ENCODE measurements at regions not wholly inside any gene's neighbourhood (a gene's known extent, or its start where the extent isn't known, plus 50 kb on each side); places are given as distances from the start of the nearest gene placed in this dataset.

DNA sequence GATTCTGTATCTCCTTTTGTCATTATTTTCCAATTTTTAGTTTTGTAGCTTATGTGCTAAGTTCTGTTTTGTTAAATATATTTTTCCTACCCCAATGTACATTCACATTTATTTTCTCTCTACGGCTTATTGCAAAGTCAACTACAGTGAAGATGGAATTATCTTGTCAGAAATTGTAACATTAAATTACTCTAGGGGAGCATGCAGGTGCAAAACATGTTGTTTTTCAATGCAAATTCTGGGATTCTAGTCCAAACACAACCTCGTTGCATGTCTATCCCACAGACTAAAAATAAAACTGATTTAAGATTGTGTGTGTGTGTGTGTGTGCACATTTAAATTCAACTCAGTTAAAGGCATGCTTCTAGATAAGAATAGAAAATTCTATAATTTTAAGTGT, 529.1 kb upstream of the POM121L12 start:
- 59% methylated on average over 2 of the region's 2 CpGs; no CpG with 5 or more reads in 1 of the 2 experiments for WGBS, 2 experiments (ENCODE audit: extremely low coverage in 1 of 2, insufficient coverage in 1 of 2, insufficient read length in 1 of 2, insufficient replicate concordance in 2 of 2, low coverage in 1 of 2, low lambda C conversion rate in 2 of 2, missing lambda C conversion rate in 1 of 2)
- POLR2A ChIA-PET (ENCODE audit: partially characterized antibody), result no interaction called here
- Histone ChIP-seq H2BK5ac (ENCODE audit: low read depth, low read length) (no peak overlapping the region), H3K4me1 (replicated peaks in 1 of 4; ENCODE audit: control insufficient read depth in 3 of 4, insufficient read depth in 4 of 4, low read length in 3 of 4) (no peaks in the 10 kb centered on the region), H4K91ac (replicated peaks; ENCODE audit: insufficient read length, low read length) (no peak overlapping the region), H3K56ac (replicated peaks; ENCODE audit: insufficient read length, low read depth, low read length) (no peak overlapping the region), H4K20me1 (replicated peaks in 1 of 2; ENCODE audit: control insufficient read depth in 1 of 2, insufficient read depth in 2 of 2, low read length in 2 of 2) (no peaks in the 10 kb centered on the region), H3K23me2 (ENCODE audit: low read depth, low read length) (no peaks in the 10 kb centered on the region), H4K5ac (ENCODE audit: insufficient read length, low read depth, low read length) (no peak overlapping the region), H2BK20ac (ENCODE audit: low read length) (no peak overlapping the region), H2AFZ (ENCODE audit: low read length) (no peak overlapping the region), H3K9me3 (ENCODE audit: insufficient read depth in 2 of 2, low read depth in 1 of 2, low read length in 1 of 2) (no peaks in the 10 kb centered on the region), H3K79me1 (ENCODE audit: low read depth, low read length) (no peaks in the 10 kb centered on the region), H3K18ac (ENCODE audit: extremely low read depth, low read length) (no peak overlapping the region), H3K27ac (ENCODE audit: low read depth, low read length) (no peak overlapping the region), H3K79me2 (ENCODE audit: control insufficient read depth in 1 of 2, insufficient read depth in 2 of 2, low read length in 2 of 2) (no peaks in the 10 kb centered on the region), H2BK15ac (ENCODE audit: low read length) (no peak overlapping the region), H3K9ac (replicated peaks in 1 of 4; ENCODE audit: extremely low read depth in 1 of 4, low read depth in 3 of 4, low read length in 3 of 4) (no peak overlapping the region), H3K27me3 (replicated peaks in 1 of 4; ENCODE audit: control insufficient read depth in 3 of 4, extremely low read depth in 1 of 4, insufficient read depth in 3 of 4, low read length in 3 of 4) (no peaks in the 10 kb centered on the region), H3K36me3 (ENCODE audit: control insufficient read depth in 2 of 4, insufficient read depth in 4 of 4, low read length in 3 of 4) (no peaks in the 10 kb centered on the region), H2AK5ac (ENCODE audit: low read depth, low read length) (no peak overlapping the region), H3K23ac (ENCODE audit: insufficient read length) (no peak overlapping the region), H2BK12ac (ENCODE audit: low read depth, low read length) (no peak overlapping the region), H4K8ac (ENCODE audit: extremely low read depth, insufficient read depth, low read length) (no peak overlapping the region), H3K4me2 (ENCODE audit: insufficient read depth in 1 of 2, low read depth in 2 of 2, low read length in 2 of 2) (no peak overlapping the region), H3K4me3 (ENCODE audit: extremely low read depth in 1 of 4, insufficient read depth in 2 of 4, low read depth in 3 of 4, low read length in 4 of 4) (no peak overlapping the region), H2BK120ac (replicated peaks; ENCODE audit: low read depth, low read length) (no peak overlapping the region), H3K14ac (ENCODE audit: insufficient read length) (no peak overlapping the region), H3K4ac (replicated peaks; ENCODE audit: insufficient read length, low read depth, low read length) (no peak overlapping the region)
- FAIRE-seq (no peak), DNase-seq (ENCODE audit: low read depth in 1 of 2, low spot score in 2 of 2) (no peak)
- CTCF ChIA-PET (ENCODE audit: partially characterized antibody), result no interaction called here
- TF ChIP-seq KDM1A (IDR thresholded peaks at IDR 0.05; ENCODE audit: borderline replicate concordance, low read length), result no peak
- TF ChIP-seq NANOG (IDR thresholded peaks at IDR 0.05; ENCODE audit: insufficient read depth, low read depth, low read length, poor library complexity, severe bottlenecking), result no peak
- TF ChIP-seq CEBPB (IDR thresholded peaks at IDR 0.05; ENCODE audit: low read depth, low read length), result no peak
- no peak for TF ChIP-seq USF2 (IDR thresholded peaks at IDR 0.05; ENCODE audit: low read length)
- TF ChIP-seq SRF (IDR thresholded peaks at IDR 0.05; ENCODE audit: low read depth, low read length), result no peak
- TF ChIP-seq SP4 (IDR thresholded peaks at IDR 0.05; ENCODE audit: low read length), result no peak
- no peak for TF ChIP-seq SUZ12 (IDR thresholded peaks at IDR 0.05; ENCODE audit: low read length)
- TF ChIP-seq FOSL1 (IDR thresholded peaks at IDR 0.05; ENCODE audit: insufficient read depth, low read depth, low read length), result no peak
- no peak for TF ChIP-seq JUND (IDR thresholded peaks at IDR 0.05; ENCODE audit: low read length)
- TF ChIP-seq, protein P1, sequence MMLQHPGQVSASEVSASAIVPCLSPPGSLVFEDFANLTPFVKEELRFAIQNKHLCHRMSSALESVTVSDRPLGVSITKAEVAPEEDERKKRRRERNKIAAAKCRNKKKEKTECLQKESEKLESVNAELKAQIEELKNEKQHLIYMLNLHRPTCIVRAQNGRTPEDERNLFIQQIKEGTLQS (IDR thresholded peaks at IDR 0.05; ENCODE audit: insufficient read depth, low read depth, low read length), result no peak
- no peak for TF ChIP-seq EGR1 (IDR thresholded peaks at IDR 0.05; ENCODE audit: borderline replicate concordance, low read depth, low read length)
- TF ChIP-seq CHD1 (IDR thresholded peaks at IDR 0.05; ENCODE audit: low read depth, low read length), result no peak
- TF ChIP-seq SIRT6 (IDR thresholded peaks at IDR 0.05; ENCODE audit: low read length), result no peak
- no peak for TF ChIP-seq TBP (IDR thresholded peaks at IDR 0.05; ENCODE audit: low read depth, low read length)

All from H1 (cell line).